ENCODE measurements at regions not wholly inside any gene's neighbourhood (a gene's known extent, or its start where the extent isn't known, plus 50 kb on each side); places are given as distances from the start of the nearest gene placed in this dataset.

GRCh38 chr2:220676695-220677094 is 895.4 kb downstream of the EPHA4 start:
- TF ChIP-seq CTCF (IDR thresholded peaks at IDR 0.05) (no peak), POLR2A (IDR thresholded peaks at IDR 0.05) (no peak), EP300 (IDR thresholded peaks at IDR 0.05; ENCODE audit: low read depth) (no peak), POLR2AphosphoS5 (IDR thresholded peaks at IDR 0.05) (no peak)

Measured in transverse colon (tissue), 4 donors.